Choroid plexus epithelial cell (primary cell): ENCODE measurements at regions not wholly inside any gene's neighbourhood (a gene's known extent, or its start where the extent isn't known, plus 50 kb on each side); places are given as distances from the start of the nearest gene placed in this dataset.
"Not testable (repeated sequence)": the region's sequence is repeated elsewhere in the genome, so short reads cannot be mapped to it uniquely, and the experiment has no call there.

Experiments
- DNase-seq: peaks from one replicate; pipeline ENCODE4 v3.0.0-alpha.2; 2010; ENCODE audit warnings: low read depth
- H3K4me3 ChIP-seq: 2 replicates; pipeline ENCODE4 v1.5.1; 2011; ENCODE audit warnings: low read depth, mild to moderate bottlenecking, control low read depth, low read length, moderate library complexity
- CTCF ChIP-seq: conservative IDR thresholded peaks from 2 replicates; pipeline ENCODE4 v1.5.1; 2011; ENCODE audit warnings: low read depth, mild to moderate bottlenecking, control low read depth, inconsistent platforms, low read length, moderate library complexity

- TF ChIP-seq CTCF: no peak
- H3K4me3 ChIP-seq: no peak overlapping the region
These were observed 728.7 kb downstream of the GALC start for GRCh38 chr14:87264272-87264785.

GRCh38 chr14:87261621-87262020 is 731.4 kb downstream of the GALC start:
- no peak overlapping the region for H3K4me3 ChIP-seq
- TF ChIP-seq CTCF: no peak
- DNase-seq: no peak

More at GRCh38 chr14:87264272-87264785, 728.7 kb downstream of the GALC start:
- no peak for DNase-seq

- H3K4me3 ChIP-seq: no peak overlapping the region
- TF ChIP-seq CTCF: no peak
These were observed 732.5 kb downstream of the GALC start for GRCh38 chr14:87260460-87260859.

GRCh38 chr14:87257421-87257820 is 735.6 kb downstream of the GALC start:
- TF ChIP-seq CTCF: no peak
- no peak for DNase-seq
- no peak overlapping the region for H3K4me3 ChIP-seq

More at GRCh38 chr14:87260460-87260859, 732.5 kb downstream of the GALC start:
- no peak for DNase-seq

- no peak for TF ChIP-seq CTCF
- no peak overlapping the region for H3K4me3 ChIP-seq
- DNase-seq: no peak
These were observed 737.9 kb downstream of the GALC start for GRCh38 chr14:87255058-87255457.

GRCh38 chr14:87254331-87254874 is 738.6 kb downstream of the GALC start:
- DNase-seq: no peak
- TF ChIP-seq CTCF: no peak

GRCh38 chr14:87253791-87254190 is 739.2 kb downstream of the GALC start:
- H3K4me3 ChIP-seq, DNase-seq: not testable (repeated sequence)

More at GRCh38 chr14:87254331-87254874, 738.6 kb downstream of the GALC start:
- no peak overlapping the region for H3K4me3 ChIP-seq
